Ishikawa (cell line): ENCODE measurements at regions not wholly inside any gene's neighbourhood (a gene's known extent, or its start where the extent isn't known, plus 50 kb on each side); places are given as distances from the start of the nearest gene placed in this dataset.

ENCODE experiments used
- CREB1 ChIP-seq: IDR thresholded peaks from 2 replicates; pipeline ENCODE4 v1.6.1; 2012; ENCODE audit warnings: low read depth
- EP300 ChIP-seq: IDR thresholded peaks from 2 replicates; pipeline ENCODE4 v1.6.1; 2012; ENCODE audit warnings: borderline replicate concordance
- REST ChIP-seq: IDR thresholded peaks from 2 replicates; pipeline ENCODE4 v1.6.1; 2012; ENCODE audit warnings: low read depth, mild to moderate bottlenecking

GRCh38 chr5:124153588-124153987 lies 592.9 kb downstream of the ZNF608 start:
- TF ChIP-seq REST = no peak
- TF ChIP-seq EP300 = no peak
- no peak for TF ChIP-seq CREB1
